IMR-90 (cell line): ENCODE measurements at regions not wholly inside any gene's neighbourhood (a gene's known extent, or its start where the extent isn't known, plus 50 kb on each side); places are given as distances from the start of the nearest gene placed in this dataset.

ENCODE experiments used
- ATAC-seq: fragments of 200-7000 bp; cut with Tn5 transposase; 2 replicates; pipeline ENCODE4 v1.9.1; 2020; ENCODE audit warnings: low read depth, mild to moderate bottlenecking, moderate library complexity
- BruUV-seq: library from RNA; stranded (reverse); fragments of 400-500 nt; replicated peaks from 2 replicates; lab custom pipeline; 2021; lab: Mats Ljungman, UMichigan
- CTCF ChIA-PET: fragments of 300-600 bp; formaldehyde crosslinking; extraction: SDS; loops from one replicate; lab custom pipeline; 2021; ENCODE audit warnings: antibody characterized with exemption; lab: Yijun Ruan, JAX
- POLR2A ChIA-PET: fragments of 300-600 bp; sonication (Branson Sonifier 250); formaldehyde crosslinking; loops from one replicate; lab custom pipeline; 2022; ENCODE audit warnings: antibody characterized with exemption; ENCODE audit not compliant: unreplicated experiment; lab: Charles Lee
- DNase-seq: peaks from one replicate; pipeline ENCODE4 v3.0.0; 2013
- H2AFZ ChIP-seq: replicated peaks from 2 replicates; pipeline ENCODE3; 2013; ENCODE audit warnings: low read length, mild to moderate bottlenecking; ENCODE audit not compliant: poor library complexity
- H2AK5ac ChIP-seq: 2 replicates; pipeline ENCODE4 v1.6.1; 2013; ENCODE audit warnings: low read depth, low read length, inconsistent platforms
- H2AK9ac ChIP-seq: replicated peaks from 2 replicates; pipeline ENCODE3; 2013; ENCODE audit warnings: mild to moderate bottlenecking, low read depth, low read length, moderate library complexity; ENCODE audit not compliant: poor library complexity
- H2BK120ac ChIP-seq: 2 replicates; pipeline ENCODE4 v1.6.1; 2013; ENCODE audit warnings: low read depth, low read length, inconsistent platforms
- H2BK15ac ChIP-seq: 3 replicates; pipeline ENCODE4 v1.6.1; 2013; ENCODE audit warnings: low read depth, low read length, inconsistent platforms
- H2BK20ac ChIP-seq: 2 replicates; pipeline ENCODE4 v1.6.1; 2013; ENCODE audit warnings: low read depth, mild to moderate bottlenecking, inconsistent platforms, low read length, moderate library complexity
- H2BK5ac ChIP-seq: 2 replicates; pipeline ENCODE4 v1.6.1; 2013; ENCODE audit warnings: mild to moderate bottlenecking, low read depth, low read length, inconsistent platforms; ENCODE audit not compliant: poor library complexity, severe bottlenecking
- H3K14ac ChIP-seq: replicated peaks from 2 replicates; pipeline ENCODE4 v1.6.1; 2013; ENCODE audit warnings: low read depth, low read length, inconsistent platforms
- H3K18ac ChIP-seq: 2 replicates; pipeline ENCODE4 v1.6.1; 2013; ENCODE audit warnings: low read depth, low read length, control low read depth
- H3K23ac ChIP-seq: 2 replicates; pipeline ENCODE4 v1.6.1; 2013; ENCODE audit warnings: low read depth, low read length, inconsistent platforms
- H3K27ac ChIP-seq: 2 replicates; pipeline ENCODE4 v1.5.1; 2013; ENCODE audit warnings: mild to moderate bottlenecking, control low read depth, low read length; ENCODE audit not compliant: insufficient read depth
- H3K27me3 ChIP-seq: 2 replicates; pipeline ENCODE4 v1.6.1; 2013; ENCODE audit warnings: low read length; ENCODE audit not compliant: control insufficient read depth, insufficient read depth
- H3K36me3 ChIP-seq: 2 replicates; pipeline ENCODE4 v1.6.1; 2013; ENCODE audit warnings: low read length, mixed read lengths; ENCODE audit not compliant: control insufficient read depth, insufficient read depth
- H3K4ac ChIP-seq: 2 replicates; pipeline ENCODE4 v1.6.1; 2013; ENCODE audit warnings: low read depth, low read length, inconsistent platforms
- H3K4me1 ChIP-seq: 2 replicates; pipeline ENCODE4 v1.6.1; 2013; ENCODE audit warnings: low read length, mixed read lengths; ENCODE audit not compliant: control insufficient read depth, insufficient read depth
- H3K4me2 ChIP-seq: 2 replicates; pipeline ENCODE4 v1.6.1; 2013; ENCODE audit warnings: low read depth, mild to moderate bottlenecking, control low read depth, low read length, moderate library complexity
- H3K4me3 ChIP-seq: 2 replicates; pipeline ENCODE4 v1.5.1; 2013; ENCODE audit warnings: low read depth, mild to moderate bottlenecking, control low read depth, low read length, moderate library complexity; ENCODE audit not compliant: insufficient read depth
- H3K56ac ChIP-seq: 2 replicates; pipeline ENCODE4 v1.6.1; 2013; ENCODE audit warnings: low read length, inconsistent platforms; ENCODE audit not compliant: insufficient read depth; ENCODE audit errors: extremely low read depth
- H3K79me1 ChIP-seq, 2 experiments: 2 replicates each; pipeline ENCODE4 v1.6.1; 2013; ENCODE audit warnings: low read length in 2 of 2, inconsistent platforms in 1 of 2, low read depth in 1 of 2
- H3K9ac ChIP-seq: 2 replicates; pipeline ENCODE4 v1.6.1; 2013; ENCODE audit warnings: low read depth, low read length, control low read depth
- H3K9me1 ChIP-seq: 2 replicates; pipeline ENCODE4 v1.6.1; 2013; ENCODE audit warnings: low read length, inconsistent platforms; ENCODE audit not compliant: insufficient read depth
- H3K9me3 ChIP-seq: 2 replicates; pipeline ENCODE4 v1.6.1; 2013; ENCODE audit warnings: low read length; ENCODE audit not compliant: control insufficient read depth, insufficient read depth
- H4K20me1 ChIP-seq: 2 replicates; pipeline ENCODE4 v1.6.1; 2013; ENCODE audit warnings: low read length, inconsistent platforms; ENCODE audit not compliant: insufficient read depth
- H4K5ac ChIP-seq: 2 replicates; pipeline ENCODE4 v1.6.1; 2013; ENCODE audit warnings: mild to moderate bottlenecking, low read depth, low read length, control low read depth
- H4K8ac ChIP-seq, 2 experiments: 2 replicates each; pipeline ENCODE4 v1.6.1; 2013; ENCODE audit warnings: low read depth in 2 of 2, low read length in 2 of 2, control low read depth in 1 of 2, inconsistent platforms in 1 of 2
- H4K91ac ChIP-seq: 2 replicates; pipeline ENCODE4 v1.6.1; 2013; ENCODE audit warnings: low read depth, low read length, inconsistent platforms; ENCODE audit not compliant: insufficient read depth
- CEBPB ChIP-seq: IDR thresholded peaks from 2 replicates; pipeline ENCODE4 v1.6.1; 2012; ENCODE audit warnings: low read depth, low read length, improper control_type of control experiment
- POLR2A ChIP-seq: IDR thresholded peaks from 2 replicates; pipeline ENCODE4 v1.6.1; 2012; ENCODE audit warnings: mild to moderate bottlenecking, low read depth, low read length
- RFX5 ChIP-seq: IDR thresholded peaks from 2 replicates; pipeline ENCODE4 v1.8.0; 2012; ENCODE audit warnings: low read depth, mild to moderate bottlenecking, low read length, moderate library complexity
- WGBS, 2 experiments: methylation state at CpG; one replicate each; pipeline versions ENCODE4 v1.1.5 to v1.1.7; 2013; ENCODE audit warnings: missing lambda C conversion rate in 2 of 2; ENCODE audit not compliant: insufficient read length in 1 of 2; ENCODE audit errors: extremely low coverage in 2 of 2; 5-methylcytosine and 5-hydroxymethylcytosine counted together
- dilution Hi-C: fragments of 300-500 bp; cut with HindIII; formaldehyde crosslinking; loops from one replicate; pipeline ENCODE4 v1.14.3; 2018; ENCODE audit warnings: low sequenced_read_pairs; ENCODE audit not compliant: unreplicated experiment
- in situ Hi-C: fragments of 300-500 bp; cut with MboI; formaldehyde crosslinking; loops from 3 replicates; pipeline ENCODE4 v1.14.3; 2019; ENCODE audit warnings: low sequenced_read_pairs, inconsistent platforms, mixed read lengths
- intact Hi-C: fragments of 100-400 bp; cut with micrococcal nuclease; formaldehyde crosslinking; loops from 2 replicates; pipeline ENCODE4 v1.10.0; 2022

DNA sequence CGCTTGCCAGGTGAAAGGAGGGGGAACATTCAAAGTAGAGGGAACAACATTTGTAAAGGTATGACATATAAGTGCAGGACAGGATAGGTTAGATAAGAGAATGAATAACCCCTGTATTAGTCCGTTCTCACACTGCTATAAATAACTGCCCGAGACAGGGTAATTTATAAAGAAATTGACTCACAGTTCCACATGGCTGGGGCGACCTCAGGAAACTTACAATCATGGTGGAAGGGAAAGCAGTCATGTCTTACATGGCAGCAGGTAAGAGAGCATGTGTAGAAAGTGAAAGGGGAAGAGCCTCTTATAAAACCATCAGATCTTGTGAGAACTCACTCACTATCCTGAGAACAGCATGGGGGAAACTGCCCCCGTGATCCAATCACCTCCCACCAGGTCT lies 223.8 kb downstream of the SOX9 start:
- Histone ChIP-seq H2BK15ac (no peak overlapping the region), H2BK20ac (no peak overlapping the region), H3K36me3 (no peaks in the 10 kb centered on the region), H2BK120ac (no peak overlapping the region), H3K18ac (no peak overlapping the region), H3K4me3 (no peak overlapping the region), H3K4me2 (no peak overlapping the region), H3K27ac (no peak overlapping the region), H2AK9ac (no peak overlapping the region), H3K9ac (no peak overlapping the region), H2AFZ (no peak overlapping the region), H3K9me3 (no peaks in the 10 kb centered on the region), H3K27me3 (no peaks in the 10 kb centered on the region), H4K5ac (no peak overlapping the region), H3K79me1 (no peaks in the 10 kb centered on the region), H4K20me1 (no peaks in the 10 kb centered on the region), H3K14ac (no peak overlapping the region), H4K91ac (no peak overlapping the region), H3K4ac (no peak overlapping the region), H4K8ac (no peak overlapping the region), H3K56ac (no peak overlapping the region), H3K4me1 (peaks cover 6% of the 10 kb centered on the region), H2AK5ac (no peak overlapping the region; the same call in 1 of the 2 replicates), H3K23ac (no peak overlapping the region), H2BK5ac (no peak overlapping the region), H3K9me1 (peaks cover 11% of the 10 kb centered on the region)
- in situ Hi-C loops (no loop called here), intact Hi-C loops (no loop called here), dilution Hi-C loops (no loop called here)
- ATAC-seq (no peak), DNase-seq (no peak)
- no CpG with 5 or more reads among the region's 5 CpGs for WGBS, 2 experiments
- ChIA-PET CTCF (no interaction called here), POLR2A (no interaction called here)
- no TSS peak for BruUV-seq
- TF ChIP-seq POLR2A, result no peak
- no peak for TF ChIP-seq CEBPB
- TF ChIP-seq RFX5, result no peak
